ENCODE measurements at regions not wholly inside any gene's neighbourhood (a gene's known extent, or its start where the extent isn't known, plus 50 kb on each side); places are given as distances from the start of the nearest gene placed in this dataset.
A peak's percentile ranks its signal among the peaks of the same experiment; 100 is the strongest.

GRCh38 chr5:57693488-57694305 is 211.1 kb upstream of the ACTBL2 start:
- H3K27ac ChIP-seq (ENCODE audit: low read depth, low read length), result peak overlapping the region; percentile 40
- no peaks in the 10 kb centered on the region for H3K27me3 ChIP-seq (ENCODE audit: control insufficient read depth, insufficient read depth, low read length)
- no peaks in the 10 kb centered on the region for H3K36me3 ChIP-seq (ENCODE audit: control insufficient read depth, insufficient read depth, low read length)
- H3K4me1 ChIP-seq (ENCODE audit: control insufficient read depth, insufficient read depth, low read length), result peaks cover 6% of the 10 kb centered on the region
- no peak overlapping the region for H3K4me3 ChIP-seq (ENCODE audit: low read length)
- H3K9ac ChIP-seq (ENCODE audit: low read length), result no peak overlapping the region

- Histone ChIP-seq H3K27ac (ENCODE audit: low read depth, low read length) (peak overlapping the region; percentile 40), H3K4me3 (ENCODE audit: low read length) (no peak overlapping the region), H3K36me3 (ENCODE audit: control insufficient read depth, insufficient read depth, low read length) (no peaks in the 10 kb centered on the region), H3K9ac (ENCODE audit: low read length) (no peak overlapping the region), H3K4me1 (ENCODE audit: control insufficient read depth, insufficient read depth, low read length) (peaks cover 6% of the 10 kb centered on the region), H3K27me3 (ENCODE audit: control insufficient read depth, insufficient read depth, low read length) (no peaks in the 10 kb centered on the region)
These were observed 210.2 kb upstream of the ACTBL2 start for GRCh38 chr5:57692582-57693487.

GRCh38 chr5:57690724-57691123 is 208.1 kb upstream of the ACTBL2 start:
- no peak overlapping the region for H3K4me3 ChIP-seq (ENCODE audit: low read length)
- no peaks in the 10 kb centered on the region for H3K27me3 ChIP-seq (ENCODE audit: control insufficient read depth, insufficient read depth, low read length)
- no peak overlapping the region for H3K9ac ChIP-seq (ENCODE audit: low read length)
- H3K4me1 ChIP-seq (ENCODE audit: control insufficient read depth, insufficient read depth, low read length), result peaks cover 2% of the 10 kb centered on the region
- no peaks in the 10 kb centered on the region for H3K36me3 ChIP-seq (ENCODE audit: control insufficient read depth, insufficient read depth, low read length)
- no peak overlapping the region for H3K27ac ChIP-seq (ENCODE audit: low read depth, low read length)

- no peaks in the 10 kb centered on the region for H3K36me3 ChIP-seq (ENCODE audit: control insufficient read depth, insufficient read depth, low read length)
These were observed 205.0 kb upstream of the ACTBL2 start for GRCh38 chr5:57687596-57687995.

GRCh38 chr5:57685516-57686255 is 203.1 kb upstream of the ACTBL2 start:
- Histone ChIP-seq H3K36me3 (ENCODE audit: control insufficient read depth, insufficient read depth, low read length) (no peaks in the 10 kb centered on the region), H3K4me1 (ENCODE audit: control insufficient read depth, insufficient read depth, low read length) (no peaks in the 10 kb centered on the region), H3K4me3 (ENCODE audit: low read length) (no peak overlapping the region), H3K9ac (ENCODE audit: low read length) (no peak overlapping the region), H3K27ac (ENCODE audit: low read depth, low read length) (no peak overlapping the region), H3K27me3 (ENCODE audit: control insufficient read depth, insufficient read depth, low read length) (no peaks in the 10 kb centered on the region)

More at GRCh38 chr5:57687596-57687995, 205.0 kb upstream of the ACTBL2 start:
- Histone ChIP-seq H3K9ac (ENCODE audit: low read length) (no peak overlapping the region), H3K4me3 (ENCODE audit: low read length) (no peak overlapping the region), H3K27ac (ENCODE audit: low read depth, low read length) (no peak overlapping the region), H3K27me3 (ENCODE audit: control insufficient read depth, insufficient read depth, low read length) (no peaks in the 10 kb centered on the region), H3K4me1 (ENCODE audit: control insufficient read depth, insufficient read depth, low read length) (no peaks in the 10 kb centered on the region)

- Histone ChIP-seq H3K4me1 (ENCODE audit: control insufficient read depth, insufficient read depth, low read length) (no peaks in the 10 kb centered on the region), H3K27ac (ENCODE audit: low read depth, low read length) (no peak overlapping the region), H3K36me3 (ENCODE audit: control insufficient read depth, insufficient read depth, low read length) (no peaks in the 10 kb centered on the region), H3K27me3 (ENCODE audit: control insufficient read depth, insufficient read depth, low read length) (no peaks in the 10 kb centered on the region), H3K4me3 (ENCODE audit: low read length) (no peak overlapping the region), H3K9ac (ENCODE audit: low read length) (no peak overlapping the region)
These were observed 201.7 kb upstream of the ACTBL2 start for GRCh38 chr5:57684299-57684702.

- H3K27ac ChIP-seq (ENCODE audit: low read depth, low read length), result no peak overlapping the region
These were observed 200.5 kb upstream of the ACTBL2 start for GRCh38 chr5:57683036-57683630.

GRCh38 chr5:57681942-57682341 is 199.3 kb upstream of the ACTBL2 start:
- H3K36me3 ChIP-seq (ENCODE audit: control insufficient read depth, insufficient read depth, low read length), result no peaks in the 10 kb centered on the region
- no peak overlapping the region for H3K27ac ChIP-seq (ENCODE audit: low read depth, low read length)
- H3K4me1 ChIP-seq (ENCODE audit: control insufficient read depth, insufficient read depth, low read length), result peaks cover 3% of the 10 kb centered on the region
- H3K9ac ChIP-seq (ENCODE audit: low read length), result no peak overlapping the region
- no peaks in the 10 kb centered on the region for H3K27me3 ChIP-seq (ENCODE audit: control insufficient read depth, insufficient read depth, low read length)
- no peak overlapping the region for H3K4me3 ChIP-seq (ENCODE audit: low read length)

More at GRCh38 chr5:57683036-57683630, 200.5 kb upstream of the ACTBL2 start:
- Histone ChIP-seq H3K27me3 (ENCODE audit: control insufficient read depth, insufficient read depth, low read length) (no peaks in the 10 kb centered on the region), H3K4me1 (ENCODE audit: control insufficient read depth, insufficient read depth, low read length) (no peaks in the 10 kb centered on the region), H3K4me3 (ENCODE audit: low read length) (no peak overlapping the region), H3K36me3 (ENCODE audit: control insufficient read depth, insufficient read depth, low read length) (no peaks in the 10 kb centered on the region), H3K9ac (ENCODE audit: low read length) (no peak overlapping the region)

- no peaks in the 10 kb centered on the region for H3K27me3 ChIP-seq (ENCODE audit: control insufficient read depth, insufficient read depth, low read length)
- H3K36me3 ChIP-seq (ENCODE audit: control insufficient read depth, insufficient read depth, low read length), result no peaks in the 10 kb centered on the region
- H3K4me1 ChIP-seq (ENCODE audit: control insufficient read depth, insufficient read depth, low read length), result peaks cover 6% of the 10 kb centered on the region
- no peak overlapping the region for H3K9ac ChIP-seq (ENCODE audit: low read length)
- H3K4me3 ChIP-seq (ENCODE audit: low read length), result no peak overlapping the region
- H3K27ac ChIP-seq (ENCODE audit: low read depth, low read length), result no peak overlapping the region
These were observed 198.1 kb upstream of the ACTBL2 start for GRCh38 chr5:57680686-57681085.

GRCh38 chr5:57677235-57677634 is 194.6 kb upstream of the ACTBL2 start:
- peaks cover 6% of the 10 kb centered on the region for H3K4me1 ChIP-seq (ENCODE audit: control insufficient read depth, insufficient read depth, low read length)
- H3K27me3 ChIP-seq (ENCODE audit: control insufficient read depth, insufficient read depth, low read length), result no peaks in the 10 kb centered on the region
- no peak overlapping the region for H3K4me3 ChIP-seq (ENCODE audit: low read length)
- H3K36me3 ChIP-seq (ENCODE audit: control insufficient read depth, insufficient read depth, low read length), result no peaks in the 10 kb centered on the region
- H3K9ac ChIP-seq (ENCODE audit: low read length), result no peak overlapping the region
- H3K27ac ChIP-seq (ENCODE audit: low read depth, low read length), result no peak overlapping the region

GRCh38 chr5:57676222-57677098 is 193.8 kb upstream of the ACTBL2 start:
- H3K4me1 ChIP-seq (ENCODE audit: control insufficient read depth, insufficient read depth, low read length), result peaks cover 6% of the 10 kb centered on the region
- H3K27ac ChIP-seq (ENCODE audit: low read depth, low read length), result no peak overlapping the region
- no peak overlapping the region for H3K9ac ChIP-seq (ENCODE audit: low read length)
- no peaks in the 10 kb centered on the region for H3K27me3 ChIP-seq (ENCODE audit: control insufficient read depth, insufficient read depth, low read length)
- H3K4me3 ChIP-seq (ENCODE audit: low read length), result no peak overlapping the region
- no peaks in the 10 kb centered on the region for H3K36me3 ChIP-seq (ENCODE audit: control insufficient read depth, insufficient read depth, low read length)
